IMR-90 (cell line): ENCODE measurements at regions not wholly inside any gene's neighbourhood (a gene's known extent, or its start where the extent isn't known, plus 50 kb on each side); places are given as distances from the start of the nearest gene placed in this dataset.
"Not testable (repeated sequence)": the region's sequence is repeated elsewhere in the genome, so short reads cannot be mapped to it uniquely, and the experiment has no call there.

Experiments used
- CHD1 ChIP-seq: IDR thresholded peaks from 2 replicates; pipeline ENCODE4 v1.6.1; 2012; ENCODE audit warnings: low read depth, low read length, improper control_type of control experiment
- MAFK ChIP-seq: IDR thresholded peaks from 2 replicates; pipeline ENCODE4 v1.6.1; 2012; ENCODE audit warnings: low read depth, low read length, improper control_type of control experiment
- POLR2A ChIP-seq: IDR thresholded peaks from 2 replicates; pipeline ENCODE4 v1.6.1; 2012; ENCODE audit warnings: mild to moderate bottlenecking, low read depth, low read length
- RAD21 ChIP-seq: IDR thresholded peaks from 2 replicates; pipeline ENCODE4 v1.6.1; 2012; ENCODE audit warnings: low read length, improper control_type of control experiment
- RFX5 ChIP-seq: IDR thresholded peaks from 2 replicates; pipeline ENCODE4 v1.8.0; 2012; ENCODE audit warnings: low read depth, mild to moderate bottlenecking, low read length, moderate library complexity
- TF ChIP-seq, protein P1 (sequence below): conservative IDR thresholded peaks from 2 replicates; pipeline ENCODE4 v1.5.1; 2012; ENCODE audit warnings: mild to moderate bottlenecking, low read depth, low read length, improper control_type of control experiment
- TF ChIP-seq, protein P2 (sequence below): fragments of 150-350 bp; IDR thresholded peaks from 2 replicates; pipeline ENCODE4 v1.6.1; 2017; ENCODE audit warnings: mild to moderate bottlenecking, antibody characterized with exemption, low read length, low read depth

DNA sequence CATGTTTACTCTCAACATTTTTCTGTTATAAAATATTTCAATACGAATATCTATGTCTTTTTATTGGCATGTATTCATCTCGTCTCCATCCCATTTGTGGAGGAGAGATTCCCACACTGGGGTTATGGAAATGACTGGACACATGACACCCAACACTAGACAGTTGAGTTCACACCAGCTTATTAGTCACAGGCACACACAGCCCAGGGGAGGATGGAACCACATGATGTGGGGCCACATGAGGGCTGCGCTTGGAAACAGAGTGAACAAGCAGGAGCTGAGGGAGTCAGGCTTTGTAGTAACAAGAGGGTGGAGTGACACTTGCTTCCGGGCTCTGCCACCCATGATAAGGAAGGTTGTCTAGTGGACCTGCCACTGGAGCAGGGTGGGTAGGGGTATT is 86.6 kb downstream of the GOLGA8K start:
- not testable (repeated sequence) for TF ChIP-seq POLR2A, RFX5, MAFK, CHD1, RAD21
- TF ChIP-seq, protein P1, sequence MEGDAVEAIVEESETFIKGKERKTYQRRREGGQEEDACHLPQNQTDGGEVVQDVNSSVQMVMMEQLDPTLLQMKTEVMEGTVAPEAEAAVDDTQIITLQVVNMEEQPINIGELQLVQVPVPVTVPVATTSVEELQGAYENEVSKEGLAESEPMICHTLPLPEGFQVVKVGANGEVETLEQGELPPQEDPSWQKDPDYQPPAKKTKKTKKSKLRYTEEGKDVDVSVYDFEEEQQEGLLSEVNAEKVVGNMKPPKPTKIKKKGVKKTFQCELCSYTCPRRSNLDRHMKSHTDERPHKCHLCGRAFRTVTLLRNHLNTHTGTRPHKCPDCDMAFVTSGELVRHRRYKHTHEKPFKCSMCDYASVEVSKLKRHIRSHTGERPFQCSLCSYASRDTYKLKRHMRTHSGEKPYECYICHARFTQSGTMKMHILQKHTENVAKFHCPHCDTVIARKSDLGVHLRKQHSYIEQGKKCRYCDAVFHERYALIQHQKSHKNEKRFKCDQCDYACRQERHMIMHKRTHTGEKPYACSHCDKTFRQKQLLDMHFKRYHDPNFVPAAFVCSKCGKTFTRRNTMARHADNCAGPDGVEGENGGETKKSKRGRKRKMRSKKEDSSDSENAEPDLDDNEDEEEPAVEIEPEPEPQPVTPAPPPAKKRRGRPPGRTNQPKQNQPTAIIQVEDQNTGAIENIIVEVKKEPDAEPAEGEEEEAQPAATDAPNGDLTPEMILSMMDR = not testable (repeated sequence)
- TF ChIP-seq, protein P2, sequence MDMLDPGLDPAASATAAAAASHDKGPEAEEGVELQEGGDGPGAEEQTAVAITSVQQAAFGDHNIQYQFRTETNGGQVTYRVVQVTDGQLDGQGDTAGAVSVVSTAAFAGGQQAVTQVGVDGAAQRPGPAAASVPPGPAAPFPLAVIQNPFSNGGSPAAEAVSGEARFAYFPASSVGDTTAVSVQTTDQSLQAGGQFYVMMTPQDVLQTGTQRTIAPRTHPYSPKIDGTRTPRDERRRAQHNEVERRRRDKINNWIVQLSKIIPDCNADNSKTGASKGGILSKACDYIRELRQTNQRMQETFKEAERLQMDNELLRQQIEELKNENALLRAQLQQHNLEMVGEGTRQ = not testable (repeated sequence)
